A673 (cell line): ENCODE measurements at regions not wholly inside any gene's neighbourhood (a gene's known extent, or its start where the extent isn't known, plus 50 kb on each side); places are given as distances from the start of the nearest gene placed in this dataset.

Experiments used
- BruUV-seq: library from RNA; stranded (reverse); fragments of 400-500 nt; replicated peaks from 2 replicates; lab custom pipeline; 2021; lab: Mats Ljungman, UMichigan
- CTCF ChIA-PET: fragments of 300-600 bp; sonication (Branson Sonifier 250); formaldehyde crosslinking; loops from one replicate; lab custom pipeline; 2022; ENCODE audit warnings: antibody characterized with exemption; lab: Charles Lee
- POLR2A ChIA-PET: fragments of 300-600 bp; sonication (Branson Sonifier 250); formaldehyde crosslinking; loops from one replicate; lab custom pipeline; 2022; ENCODE audit warnings: antibody characterized with exemption; ENCODE audit not compliant: low non-redundant PET; lab: Charles Lee
- DNase-seq: peaks from one replicate; pipeline ENCODE4 v3.0.0-alpha.2; 2015; ENCODE audit warnings: low spot score
- H3K27ac ChIP-seq: fragments of 200-600 bp; sonication (generic); 2 replicates; pipeline ENCODE4 v1.5.1; 2016; ENCODE audit warnings: mixed run types, low read depth, mild to moderate bottlenecking, mixed read lengths, antibody characterized with exemption, low read length; ENCODE audit not compliant: poor library complexity, severe bottlenecking
- H3K27me3 ChIP-seq: fragments of 200-600 bp; sonication (generic); replicated peaks from 2 replicates; pipeline ENCODE4 v1.6.1; 2017; ENCODE audit warnings: mixed run types, low read depth, mild to moderate bottlenecking, mixed read lengths, antibody characterized with exemption, low read length; ENCODE audit not compliant: insufficient read depth, poor library complexity
- H3K36me3 ChIP-seq: fragments of 200-600 bp; sonication (generic); 2 replicates; pipeline ENCODE4 v1.6.1; 2016; ENCODE audit warnings: mixed run types, mild to moderate bottlenecking, mixed read lengths, antibody characterized with exemption, low read length; ENCODE audit not compliant: insufficient read depth, poor library complexity, severe bottlenecking
- H3K4me1 ChIP-seq: fragments of 200-600 bp; sonication (generic); 2 replicates; pipeline ENCODE4 v1.6.1; 2017; ENCODE audit warnings: mixed run types, mild to moderate bottlenecking, mixed read lengths, antibody characterized with exemption, low read length; ENCODE audit not compliant: insufficient read depth, poor library complexity, severe bottlenecking
- H3K4me3 ChIP-seq: fragments of 200-600 bp; sonication (generic); 2 replicates; pipeline ENCODE4 v1.5.1; 2016; ENCODE audit warnings: low read depth, mixed run types, mild to moderate bottlenecking, mixed read lengths, low read length; ENCODE audit not compliant: poor library complexity, severe bottlenecking
- H3K9me3 ChIP-seq: fragments of 200-600 bp; sonication (generic); 2 replicates; pipeline ENCODE4 v1.6.1; 2016; ENCODE audit warnings: mixed run types, low read depth, mild to moderate bottlenecking, mixed read lengths, antibody characterized with exemption, low read length; ENCODE audit not compliant: poor library complexity, severe bottlenecking
- CTCF ChIP-seq: fragments of 300-800, 200-600 bp; sonication (generic); conservative IDR thresholded peaks from 2 replicates; pipeline ENCODE4 v1.5.1; 2017; ENCODE audit warnings: low read depth, mild to moderate bottlenecking, antibody characterized with exemption, low read length, moderate library complexity, mixed read lengths
- EZH2 ChIP-seq: fragments of 200-600 bp; sonication (generic); IDR thresholded peaks from 2 replicates; pipeline ENCODE4 v1.6.1; 2017; ENCODE audit warnings: borderline replicate concordance, low read depth, mild to moderate bottlenecking, mixed read lengths, antibody characterized with exemption, low read length; ENCODE audit not compliant: poor library complexity, severe bottlenecking
- intact Hi-C: fragments of 100-400 bp; cut with micrococcal nuclease; formaldehyde crosslinking; loops from one replicate; pipeline ENCODE4 v1.10.0; 2022; ENCODE audit not compliant: unreplicated experiment

DNA sequence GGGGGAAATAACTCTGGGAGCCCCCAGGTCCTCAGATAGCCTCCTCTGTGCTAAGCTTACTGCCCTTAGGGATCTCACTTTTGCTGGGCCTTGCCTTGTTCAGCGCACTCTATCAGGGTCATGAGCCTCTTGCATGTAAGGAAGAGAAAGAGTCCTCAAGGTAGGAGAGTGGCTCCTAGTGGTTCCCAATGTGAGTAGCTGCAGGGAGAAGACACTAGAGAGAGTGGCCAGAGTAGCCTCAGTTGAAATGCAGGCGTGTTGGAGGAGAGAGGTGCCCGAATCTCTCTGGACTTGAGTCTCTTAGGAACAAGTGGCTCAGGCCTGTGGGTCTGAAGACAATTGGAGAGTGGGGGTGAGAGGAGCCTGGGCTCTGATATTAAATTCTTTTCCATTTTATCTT lies 94.3 kb upstream of the SORCS3 start:
- DNase-seq: no peak
- CTCF ChIA-PET: interaction anchor here (0.6 kb wide), 2 partner anchors 9 to 48 kb away, joined by 3 to 5 read pairs; no protein-coding TSS in a partner anchor
- intact Hi-C loops: no loop called here
- Histone ChIP-seq H3K36me3 (no peaks in the 10 kb centered on the region), H3K27me3 (peaks cover 31% of the 10 kb centered on the region), H3K4me3 (no peak overlapping the region), H3K4me1 (no peaks in the 10 kb centered on the region), H3K27ac (no peak overlapping the region), H3K9me3 (no peaks in the 10 kb centered on the region)
- TF ChIP-seq CTCF (no peak), EZH2 (no peak)
- POLR2A ChIA-PET: no interaction called here
- BruUV-seq: no TSS peak

DNA sequence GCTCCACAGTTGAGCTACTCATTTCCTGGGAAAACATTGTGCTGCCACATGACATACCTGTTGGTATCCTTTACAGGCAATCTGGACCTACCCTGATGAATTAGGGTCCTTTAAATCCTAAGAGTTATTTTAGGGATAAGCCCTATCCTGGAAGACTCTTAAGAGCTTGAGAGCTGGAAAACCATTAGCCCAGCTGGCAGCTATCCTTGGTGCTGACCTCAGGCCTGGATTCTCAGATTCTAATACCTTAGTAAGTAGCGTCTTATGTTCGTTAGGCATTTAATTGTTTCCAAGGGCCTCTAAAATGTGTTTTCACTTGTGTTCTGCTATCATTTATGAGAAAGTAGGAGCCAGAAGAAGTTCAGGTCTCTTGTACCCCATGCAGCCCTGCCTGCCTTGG lies 93.0 kb upstream of the SORCS3 start:
- Histone ChIP-seq H3K9me3 (no peaks in the 10 kb centered on the region), H3K4me1 (no peaks in the 10 kb centered on the region), H3K27me3 (peaks cover 40% of the 10 kb centered on the region), H3K27ac (no peak overlapping the region), H3K36me3 (no peaks in the 10 kb centered on the region), H3K4me3 (no peak overlapping the region)
- intact Hi-C loops: no loop called here
- BruUV-seq: no TSS peak
- TF ChIP-seq EZH2: no peak
- no peak for TF ChIP-seq CTCF
- DNase-seq: peak; percentile 32
- POLR2A ChIA-PET: no interaction called here
- CTCF ChIA-PET: no interaction called here

GRCh38 chr10:104556831-104557230 lies 84.3 kb upstream of the SORCS3 start:
- Histone ChIP-seq H3K27me3 (peaks cover 95% of the 10 kb centered on the region), H3K4me1 (no peaks in the 10 kb centered on the region), H3K4me3 (no peak overlapping the region), H3K36me3 (no peaks in the 10 kb centered on the region), H3K9me3 (no peaks in the 10 kb centered on the region), H3K27ac (no peak overlapping the region)
- DNase-seq: no peak
- ChIA-PET POLR2A (no interaction called here), CTCF (no interaction called here)
- no peak for TF ChIP-seq EZH2
- no peak for TF ChIP-seq CTCF
- intact Hi-C loops: no loop called here
- BruUV-seq: no TSS peak
